Astrocyte (in vitro differentiated cells and primary cell): ENCODE measurements at regions not wholly inside any gene's neighbourhood (a gene's known extent, or its start where the extent isn't known, plus 50 kb on each side); places are given as distances from the start of the nearest gene placed in this dataset.
A peak's percentile ranks its signal among the peaks of the same experiment; 100 is the strongest.

Experiments
- DNase-seq: peaks from one replicate; pipeline ENCODE4 v3.0.0-alpha.2; 2010; ENCODE audit warnings: low read depth
- FAIRE-seq: peaks from 2 replicates; lab custom pipeline; 2011; peaks lifted over from hg19 to GRCh38; lab: Jason Lieb, UNC
- H2AFZ ChIP-seq: 2 replicates; pipeline ENCODE4 v1.6.0; 2012; ENCODE audit warnings: low read depth, low read length, inconsistent platforms
- H3K27ac ChIP-seq: 2 replicates; pipeline ENCODE4 v1.5.1; 2011; ENCODE audit warnings: low read depth, low read length, inconsistent platforms
- H3K27me3 ChIP-seq: 2 replicates; pipeline ENCODE4 v1.6.0; 2011; ENCODE audit warnings: low read length, inconsistent platforms; ENCODE audit not compliant: insufficient read depth
- H3K36me3 ChIP-seq: 2 replicates; pipeline ENCODE4 v1.5.1; 2011; ENCODE audit warnings: low read length, inconsistent platforms; ENCODE audit not compliant: insufficient read depth
- H3K4me1 ChIP-seq: 2 replicates; pipeline ENCODE4 v1.5.1; 2011; ENCODE audit warnings: low read length, inconsistent platforms; ENCODE audit not compliant: insufficient read depth
- H3K4me2 ChIP-seq: 2 replicates; pipeline ENCODE4 v1.6.0; 2012; ENCODE audit warnings: low read length, inconsistent platforms
- H3K4me3 ChIP-seq: 2 replicates; pipeline ENCODE4 v1.5.1; 2011; ENCODE audit warnings: low read depth, mild to moderate bottlenecking, low read length, inconsistent platforms; ENCODE audit not compliant: insufficient read depth
- H3K79me2 ChIP-seq: 2 replicates; pipeline ENCODE4 v1.6.0; 2012; ENCODE audit warnings: mild to moderate bottlenecking, low read length, inconsistent platforms; ENCODE audit not compliant: insufficient read depth
- H3K9ac ChIP-seq: 2 replicates; pipeline ENCODE4 v1.6.0; 2012; ENCODE audit warnings: mild to moderate bottlenecking, low read length, inconsistent platforms
- H3K9me3 ChIP-seq: 2 replicates; pipeline ENCODE4 v1.5.1; 2012; ENCODE audit warnings: low read depth, mild to moderate bottlenecking, low read length, inconsistent platforms; ENCODE audit not compliant: insufficient read depth
- H4K20me1 ChIP-seq: 2 replicates; pipeline ENCODE4 v1.6.0; 2012; ENCODE audit warnings: low read length, inconsistent platforms; ENCODE audit not compliant: insufficient read depth
- H3K27ac Mint-ChIP-seq: one replicate; pipeline ENCODE4 v1.8.0; 2021; ENCODE audit warnings: mild to moderate bottlenecking, mixed read lengths; ENCODE audit not compliant: unreplicated experiment
- H3K27me3 Mint-ChIP-seq: one replicate; pipeline ENCODE4 v1.8.0; 2021; ENCODE audit warnings: low read depth, mixed read lengths; ENCODE audit not compliant: unreplicated experiment
- H3K36me3 Mint-ChIP-seq: one replicate; pipeline ENCODE4 v1.8.0; 2021; ENCODE audit warnings: low read depth, mixed read lengths; ENCODE audit not compliant: unreplicated experiment
- H3K4me1 Mint-ChIP-seq: one replicate; pipeline ENCODE4 v1.8.0; 2021; ENCODE audit warnings: low read depth, mixed read lengths; ENCODE audit not compliant: unreplicated experiment
- H3K4me3 Mint-ChIP-seq: one replicate; pipeline ENCODE4 v1.8.0; 2021; ENCODE audit warnings: mild to moderate bottlenecking, moderate library complexity, mixed read lengths; ENCODE audit not compliant: unreplicated experiment
- H3K9me3 Mint-ChIP-seq: one replicate; pipeline ENCODE4 v1.8.0; 2021; ENCODE audit warnings: mild to moderate bottlenecking, mixed read lengths; ENCODE audit not compliant: unreplicated experiment
- CTCF ChIP-seq: IDR thresholded peaks from 2 replicates; pipeline ENCODE4 v1.5.1; 2011; ENCODE audit warnings: low read depth, mild to moderate bottlenecking, inconsistent platforms, low read length, moderate library complexity; ENCODE audit not compliant: insufficient read depth
- EZH2 ChIP-seq: IDR thresholded peaks from 2 replicates; pipeline ENCODE4 v1.6.1; 2012; ENCODE audit warnings: mild to moderate bottlenecking, low read length, inconsistent platforms; ENCODE audit not compliant: insufficient read depth

DNA sequence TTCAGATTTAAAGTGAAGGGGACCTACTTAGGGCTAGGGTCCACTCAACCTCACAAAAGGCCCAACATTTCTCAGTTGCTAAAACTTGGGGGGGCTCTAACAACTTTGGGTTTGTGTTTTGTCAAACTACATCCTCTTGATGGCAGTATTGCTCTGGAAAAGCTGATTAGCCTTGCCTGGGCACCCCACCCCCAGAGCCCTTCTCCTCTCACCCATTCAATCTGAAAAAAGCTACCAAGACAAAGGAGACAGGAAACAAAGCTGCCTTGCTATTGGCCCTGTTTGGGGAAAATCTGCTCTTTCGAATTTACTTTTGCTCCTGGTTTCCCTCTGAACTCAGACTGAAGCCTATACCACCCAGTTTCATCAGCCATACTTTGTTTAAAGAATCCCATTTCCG is 195.2 kb upstream of the STK26 start:
- FAIRE-seq: no peak
- H3K4me2 ChIP-seq: no peak overlapping the region

DNA sequence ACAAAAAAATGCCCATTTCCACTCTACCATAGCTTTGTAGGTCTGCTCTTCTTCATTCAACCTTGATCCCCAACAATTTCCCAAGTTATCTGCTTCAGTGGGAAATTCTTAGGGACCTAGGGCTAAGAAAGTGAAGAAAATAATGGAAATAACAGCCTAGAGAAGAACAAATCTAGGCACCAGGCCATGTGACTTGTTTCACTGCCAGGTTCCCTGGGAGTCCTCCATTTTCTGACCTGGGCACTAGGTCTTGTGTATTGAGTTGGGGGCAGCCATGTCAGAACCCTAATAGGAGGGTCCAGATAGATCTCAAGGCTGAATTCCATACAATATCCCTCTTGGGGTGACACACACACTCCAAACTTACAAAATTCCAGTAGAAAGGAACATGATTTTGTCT is 194.6 kb upstream of the STK26 start:
- H3K79me2 ChIP-seq: no peaks in the 10 kb centered on the region
- H3K4me1 ChIP-seq: no peaks in the 10 kb centered on the region
- DNase-seq: no peak
- peak overlapping the region; percentile 79 for H3K4me3 Mint-ChIP-seq
- no peak overlapping the region for H3K27ac ChIP-seq
- peak overlapping the region; percentile 48 for H3K27ac Mint-ChIP-seq
- H3K4me3 ChIP-seq: no peak overlapping the region
- FAIRE-seq: no peak
- no peaks in the 10 kb centered on the region for H3K9me3 ChIP-seq
- peaks cover 18% of the 10 kb centered on the region for H3K4me1 Mint-ChIP-seq
- no peaks in the 10 kb centered on the region for H3K27me3 ChIP-seq
- H2AFZ ChIP-seq: no peak overlapping the region
- H3K36me3 ChIP-seq: no peaks in the 10 kb centered on the region
- no peaks in the 10 kb centered on the region for H3K36me3 Mint-ChIP-seq
- H3K9ac ChIP-seq: no peak overlapping the region
- H3K9me3 Mint-ChIP-seq: no peaks in the 10 kb centered on the region
- peak overlapping the region; percentile 46 for H3K4me2 ChIP-seq
- H3K27me3 Mint-ChIP-seq: no peaks in the 10 kb centered on the region
- TF ChIP-seq EZH2 (no peak), CTCF (no peak)
- H4K20me1 ChIP-seq: no peaks in the 10 kb centered on the region

More for the DNA sequence above, 195.2 kb upstream of the STK26 start:
- H3K27me3 ChIP-seq: no peaks in the 10 kb centered on the region
- H4K20me1 ChIP-seq: no peaks in the 10 kb centered on the region
- Mint-ChIP-seq H3K4me1 (peaks cover 18% of the 10 kb centered on the region), H3K9me3 (no peaks in the 10 kb centered on the region), H3K4me3 (peak overlapping the region; percentile 79), H3K27me3 (no peaks in the 10 kb centered on the region), H3K36me3 (no peaks in the 10 kb centered on the region), H3K27ac (peak overlapping the region; percentile 72)
- no peak overlapping the region for H3K27ac ChIP-seq
- H3K4me3 ChIP-seq: no peak overlapping the region
- no peak overlapping the region for H2AFZ ChIP-seq
- H3K9ac ChIP-seq: no peak overlapping the region
- H3K36me3 ChIP-seq: no peaks in the 10 kb centered on the region
- no peaks in the 10 kb centered on the region for H3K4me1 ChIP-seq
- no peaks in the 10 kb centered on the region for H3K79me2 ChIP-seq
- no peak for DNase-seq
- H3K9me3 ChIP-seq: no peaks in the 10 kb centered on the region
- TF ChIP-seq CTCF (no peak), EZH2 (no peak)

DNA sequence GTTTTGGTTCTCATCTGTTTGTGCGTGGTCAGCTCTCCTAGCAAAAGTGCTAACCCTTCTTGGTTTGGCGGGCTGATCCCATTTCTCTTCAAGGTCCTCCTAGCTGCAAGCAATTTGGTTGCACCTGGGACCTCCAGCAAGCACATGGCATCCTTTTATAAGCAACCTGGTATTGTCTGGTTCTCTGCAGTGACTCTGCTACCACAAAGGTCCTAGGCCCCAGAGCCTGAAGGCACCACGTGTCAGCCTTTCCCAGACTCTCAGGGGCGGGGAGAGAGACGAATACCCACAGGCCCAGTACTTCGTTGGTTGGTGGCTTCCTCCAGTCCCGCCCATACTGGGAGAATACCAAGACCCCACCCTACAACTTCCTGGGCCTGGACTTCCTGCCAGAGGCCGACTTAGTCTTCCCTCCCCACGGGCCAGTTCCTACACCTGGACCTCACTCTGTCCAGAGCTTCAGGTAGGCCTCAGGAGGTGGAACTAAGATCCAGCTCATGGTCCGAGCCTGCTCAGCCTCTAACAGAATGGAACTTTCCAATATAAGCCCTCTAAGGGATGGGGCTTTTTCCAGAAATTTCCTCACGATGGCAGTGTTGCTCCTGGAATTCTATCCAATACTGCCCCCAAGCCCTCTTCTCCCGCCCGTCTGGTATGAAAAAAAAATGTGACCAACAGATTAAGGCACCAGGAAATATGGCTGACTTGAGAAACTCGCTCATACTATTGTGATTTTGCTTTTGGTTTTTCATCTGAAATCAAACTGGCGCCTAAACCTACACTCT is 192.5 kb upstream of the STK26 start:
- Histone ChIP-seq H3K27ac (peak overlapping the region; percentile 52), H2AFZ (peak overlapping the region; percentile 66), H3K4me3 (peak overlapping the region; percentile 40), H4K20me1 (no peaks in the 10 kb centered on the region), H3K4me2 (peak overlapping the region; percentile 79), H3K4me1 (no peaks in the 10 kb centered on the region), H3K9ac (peak overlapping the region; percentile 38), H3K27me3 (no peaks in the 10 kb centered on the region), H3K9me3 (no peaks in the 10 kb centered on the region), H3K36me3 (no peaks in the 10 kb centered on the region), H3K79me2 (no peaks in the 10 kb centered on the region)
- peak; percentile 92 for FAIRE-seq
- peak; percentile 30 for DNase-seq
- Mint-ChIP-seq H3K27ac (peak overlapping the region; percentile 88), H3K36me3 (no peaks in the 10 kb centered on the region), H3K4me3 (peak overlapping the region; percentile 92), H3K27me3 (no peaks in the 10 kb centered on the region), H3K4me1 (peaks cover 18% of the 10 kb centered on the region), H3K9me3 (no peaks in the 10 kb centered on the region)
- TF ChIP-seq CTCF (peak; percentile 37), EZH2 (no peak)
